NB4 (cell line): ENCODE measurements at regions not wholly inside any gene's neighbourhood (a gene's known extent, or its start where the extent isn't known, plus 50 kb on each side); places are given as distances from the start of the nearest gene placed in this dataset.

Source experiments
- POLR2A ChIP-seq: IDR thresholded peaks from 2 replicates; pipeline ENCODE4 v1.6.1; 2011; ENCODE audit warnings: mild to moderate bottlenecking; ENCODE audit not compliant: insufficient read length; ENCODE audit errors: extremely low read depth
- TF ChIP-seq, protein P1 (sequence below): IDR thresholded peaks from one replicate; pipeline ENCODE4 v1.5.1; 2012; ENCODE audit warnings: low read depth, low read length

DNA sequence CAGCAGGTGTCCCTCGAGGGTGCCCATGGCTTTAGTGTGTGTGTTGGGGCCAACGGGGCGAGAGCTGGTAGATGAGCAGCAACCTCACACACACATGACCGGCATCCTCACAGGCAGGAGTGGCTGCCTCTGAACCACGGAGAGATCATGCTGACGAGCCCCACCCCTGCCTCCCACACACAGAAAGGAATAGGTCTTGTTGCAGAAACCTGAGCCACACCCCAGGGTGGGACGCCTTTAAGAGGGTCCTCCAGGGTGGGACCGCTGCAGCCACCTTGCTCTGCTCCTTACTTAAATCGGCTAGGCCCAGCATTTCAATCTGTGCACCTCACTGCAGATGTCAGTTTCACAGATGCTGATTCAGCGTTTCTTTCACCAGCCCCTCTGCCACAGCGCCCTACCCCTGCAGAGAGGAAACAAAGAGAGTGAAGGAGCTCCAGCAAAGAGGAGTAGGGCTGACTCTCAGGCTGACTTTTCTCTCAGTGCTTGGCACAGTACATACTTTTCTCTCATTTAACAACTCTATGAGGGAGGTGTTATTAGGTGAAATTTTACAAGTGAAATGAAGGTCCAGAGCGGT, 61.2 kb upstream of the EPHB3 start:
- TF ChIP-seq, protein P1, sequence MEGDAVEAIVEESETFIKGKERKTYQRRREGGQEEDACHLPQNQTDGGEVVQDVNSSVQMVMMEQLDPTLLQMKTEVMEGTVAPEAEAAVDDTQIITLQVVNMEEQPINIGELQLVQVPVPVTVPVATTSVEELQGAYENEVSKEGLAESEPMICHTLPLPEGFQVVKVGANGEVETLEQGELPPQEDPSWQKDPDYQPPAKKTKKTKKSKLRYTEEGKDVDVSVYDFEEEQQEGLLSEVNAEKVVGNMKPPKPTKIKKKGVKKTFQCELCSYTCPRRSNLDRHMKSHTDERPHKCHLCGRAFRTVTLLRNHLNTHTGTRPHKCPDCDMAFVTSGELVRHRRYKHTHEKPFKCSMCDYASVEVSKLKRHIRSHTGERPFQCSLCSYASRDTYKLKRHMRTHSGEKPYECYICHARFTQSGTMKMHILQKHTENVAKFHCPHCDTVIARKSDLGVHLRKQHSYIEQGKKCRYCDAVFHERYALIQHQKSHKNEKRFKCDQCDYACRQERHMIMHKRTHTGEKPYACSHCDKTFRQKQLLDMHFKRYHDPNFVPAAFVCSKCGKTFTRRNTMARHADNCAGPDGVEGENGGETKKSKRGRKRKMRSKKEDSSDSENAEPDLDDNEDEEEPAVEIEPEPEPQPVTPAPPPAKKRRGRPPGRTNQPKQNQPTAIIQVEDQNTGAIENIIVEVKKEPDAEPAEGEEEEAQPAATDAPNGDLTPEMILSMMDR = no peak
- no peak for TF ChIP-seq POLR2A
